HFFc6 (cell line): ENCODE measurements at regions not wholly inside any gene's neighbourhood (a gene's known extent, or its start where the extent isn't known, plus 50 kb on each side); places are given as distances from the start of the nearest gene placed in this dataset.
"Not testable (repeated sequence)": the region's sequence is repeated elsewhere in the genome, so short reads cannot be mapped to it uniquely, and the experiment has no call there.

Source experiments
- DNase-seq: peaks from one replicate; pipeline ENCODE4 v3.0.0-alpha.2; 2018
- H3K27ac Mint-ChIP-seq: 2 replicates; pipeline ENCODE4 v1.8.0; 2020; ENCODE audit warnings: mild to moderate bottlenecking, mixed read lengths
- H3K27me3 Mint-ChIP-seq: 2 replicates; pipeline ENCODE4 v1.8.0; 2021; ENCODE audit warnings: mild to moderate bottlenecking, moderate library complexity, mixed read lengths; ENCODE audit not compliant: insufficient read depth
- H3K36me3 Mint-ChIP-seq: 2 replicates; pipeline ENCODE4 v1.8.0; 2021; ENCODE audit warnings: low read depth, mixed read lengths
- H3K4me1 Mint-ChIP-seq: 2 replicates; pipeline ENCODE4 v1.8.0; 2020; ENCODE audit warnings: low read depth, mixed read lengths
- H3K4me3 Mint-ChIP-seq: 2 replicates; pipeline ENCODE4 v1.8.0; 2020; ENCODE audit warnings: mild to moderate bottlenecking, moderate library complexity, mixed read lengths
- H3K9me3 Mint-ChIP-seq: 2 replicates; pipeline ENCODE4 v1.8.0; 2020; ENCODE audit warnings: mild to moderate bottlenecking, mixed read lengths
- CTCF ChIP-seq: fragments of 200-600 bp; sonication (generic); IDR thresholded peaks from 2 replicates; pipeline ENCODE4 v1.5.0; 2021; ENCODE audit warnings: antibody characterized with exemption, mild to moderate bottlenecking

- not testable (repeated sequence) for DNase-seq, H3K36me3 Mint-ChIP-seq, H3K27me3 Mint-ChIP-seq, H3K27ac Mint-ChIP-seq, H3K4me3 Mint-ChIP-seq, H3K4me1 Mint-ChIP-seq, H3K9me3 Mint-ChIP-seq
Measured at GRCh38 chr2:89863209-89863608, 1171.7 kb downstream of the RPIA start.

GRCh38 chr2:89874810-89875595 lies 1183.5 kb downstream of the RPIA start:
- H3K4me3 Mint-ChIP-seq, H3K4me1 Mint-ChIP-seq, H3K27ac Mint-ChIP-seq, H3K27me3 Mint-ChIP-seq, H3K36me3 Mint-ChIP-seq, DNase-seq, H3K9me3 Mint-ChIP-seq: not testable (repeated sequence)
- peak; percentile 28; the same call in 1 of the 2 replicates for TF ChIP-seq CTCF

- DNase-seq, H3K27ac Mint-ChIP-seq, H3K9me3 Mint-ChIP-seq, H3K4me1 Mint-ChIP-seq, H3K36me3 Mint-ChIP-seq, H3K4me3 Mint-ChIP-seq, H3K27me3 Mint-ChIP-seq: not testable (repeated sequence)
Measured at GRCh38 chr2:89876445-89876844, 1185.0 kb downstream of the RPIA start.

GRCh38 chr2:89876878-89877277 lies 1185.4 kb downstream of the RPIA start:
- not testable (repeated sequence) for H3K27me3 Mint-ChIP-seq, H3K4me3 Mint-ChIP-seq, H3K9me3 Mint-ChIP-seq, DNase-seq, H3K4me1 Mint-ChIP-seq, H3K36me3 Mint-ChIP-seq, H3K27ac Mint-ChIP-seq

GRCh38 chr2:89882880-89883279 lies 1191.4 kb downstream of the RPIA start:
- H3K9me3 Mint-ChIP-seq, H3K36me3 Mint-ChIP-seq, H3K4me1 Mint-ChIP-seq, H3K27ac Mint-ChIP-seq, H3K27me3 Mint-ChIP-seq, DNase-seq, H3K4me3 Mint-ChIP-seq: not testable (repeated sequence)

GRCh38 chr2:89883624-89884023 lies 1192.2 kb downstream of the RPIA start:
- not testable (repeated sequence) for DNase-seq, H3K27me3 Mint-ChIP-seq, H3K4me3 Mint-ChIP-seq, H3K4me1 Mint-ChIP-seq, H3K36me3 Mint-ChIP-seq, H3K27ac Mint-ChIP-seq, H3K9me3 Mint-ChIP-seq

GRCh38 chr2:89885071-89885470 lies 1193.6 kb downstream of the RPIA start:
- not testable (repeated sequence) for H3K27ac Mint-ChIP-seq, H3K4me3 Mint-ChIP-seq, H3K27me3 Mint-ChIP-seq, DNase-seq, H3K36me3 Mint-ChIP-seq, H3K9me3 Mint-ChIP-seq, H3K4me1 Mint-ChIP-seq

GRCh38 chr2:89888693-89889092 lies 1197.2 kb downstream of the RPIA start:
- H3K4me3 Mint-ChIP-seq, H3K4me1 Mint-ChIP-seq, H3K27ac Mint-ChIP-seq, H3K27me3 Mint-ChIP-seq, H3K9me3 Mint-ChIP-seq, H3K36me3 Mint-ChIP-seq, DNase-seq: not testable (repeated sequence)

- not testable (repeated sequence) for H3K36me3 Mint-ChIP-seq, H3K27me3 Mint-ChIP-seq, H3K4me3 Mint-ChIP-seq, H3K27ac Mint-ChIP-seq, DNase-seq, H3K4me1 Mint-ChIP-seq, H3K9me3 Mint-ChIP-seq
Measured at GRCh38 chr2:89890185-89890773, 1198.8 kb downstream of the RPIA start.

GRCh38 chr2:89894988-89895387 lies 1203.5 kb downstream of the RPIA start:
- not testable (repeated sequence) for H3K9me3 Mint-ChIP-seq, H3K27me3 Mint-ChIP-seq, DNase-seq, H3K4me1 Mint-ChIP-seq, H3K27ac Mint-ChIP-seq, H3K4me3 Mint-ChIP-seq, H3K36me3 Mint-ChIP-seq

GRCh38 chr2:89895629-89896028 lies 1204.2 kb downstream of the RPIA start:
- H3K4me1 Mint-ChIP-seq, H3K27ac Mint-ChIP-seq, H3K27me3 Mint-ChIP-seq, H3K36me3 Mint-ChIP-seq, H3K4me3 Mint-ChIP-seq, H3K9me3 Mint-ChIP-seq, DNase-seq: not testable (repeated sequence)

- H3K4me1 Mint-ChIP-seq, H3K27ac Mint-ChIP-seq, DNase-seq, H3K36me3 Mint-ChIP-seq, H3K27me3 Mint-ChIP-seq, H3K4me3 Mint-ChIP-seq, H3K9me3 Mint-ChIP-seq: not testable (repeated sequence)
Measured at GRCh38 chr2:89927018-89927417, 1235.5 kb downstream of the RPIA start.

- H3K9me3 Mint-ChIP-seq, H3K27ac Mint-ChIP-seq, H3K27me3 Mint-ChIP-seq, H3K4me3 Mint-ChIP-seq, H3K36me3 Mint-ChIP-seq: not testable (repeated sequence)
- peaks cover 19% of the 10 kb centered on the region for H3K4me1 Mint-ChIP-seq
- DNase-seq: peak; percentile 69
Measured at GRCh38 chr2:89935436-89935835, 1244.0 kb downstream of the RPIA start.
